GM20431 (cell line): ENCODE measurements at regions not wholly inside any gene's neighbourhood (a gene's known extent, or its start where the extent isn't known, plus 50 kb on each side); places are given as distances from the start of the nearest gene placed in this dataset.

ENCODE experiments used
- in situ Hi-C: fragments of 300-500 bp; cut with MseI, MboI; formaldehyde crosslinking; loops from one replicate; pipeline ENCODE4 v1.15.0; 2020; ENCODE audit warnings: low sequenced_read_pairs; ENCODE audit not compliant: unreplicated experiment

- in situ Hi-C loops, result loop anchor here (25.0 kb wide), 1 partner anchor 112 kb away; no protein-coding TSS in a partner anchor
Measured at GRCh38 chr17:15048933-15049794, 216.0 kb downstream of the PMP22 start.

DNA sequence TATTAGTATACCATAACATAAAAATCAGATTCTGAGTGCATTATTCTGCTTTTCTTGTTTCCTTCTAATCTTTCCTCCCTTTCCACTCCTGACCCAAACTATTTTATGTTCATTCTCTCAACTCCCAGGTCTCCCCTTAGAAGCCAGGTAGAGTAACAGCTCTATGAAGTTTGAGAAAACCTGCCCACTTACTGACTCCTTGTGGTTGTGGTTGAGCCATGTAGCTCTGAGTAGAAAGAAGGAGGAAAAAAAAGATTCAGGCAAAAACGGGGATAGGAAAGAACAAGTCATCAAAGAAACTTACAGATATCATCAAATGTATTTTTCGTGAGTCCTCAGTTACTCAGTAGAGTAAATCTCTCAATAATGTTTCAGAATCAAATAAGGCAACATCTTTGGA lies 216.7 kb downstream of the PMP22 start:
- in situ Hi-C loops, result loop anchor here (25.0 kb wide), 1 partner anchor 111 kb away; no protein-coding TSS in a partner anchor

DNA sequence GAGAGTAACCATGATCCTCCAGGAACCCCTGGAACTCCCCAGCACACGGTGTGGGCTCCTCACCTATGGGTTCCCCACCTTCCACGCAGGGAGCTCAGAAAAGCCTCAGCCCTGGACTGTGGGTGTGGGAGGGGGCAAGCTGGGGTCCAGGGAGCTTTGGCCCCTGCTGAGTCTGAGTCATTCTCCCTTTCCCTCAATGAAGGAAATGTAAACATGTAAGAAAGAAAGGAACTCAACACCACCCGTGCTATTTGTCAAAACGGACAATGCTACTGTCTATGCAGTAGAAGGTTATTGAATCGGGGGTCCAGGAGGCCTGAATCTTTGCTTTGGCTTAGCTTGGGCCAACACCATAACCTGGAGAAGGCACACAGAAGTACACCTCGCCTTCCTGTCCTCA lies 222.8 kb downstream of the PMP22 start:
- in situ Hi-C loops, result loop anchor here (25.0 kb wide), 1 partner anchor 105 kb away; no protein-coding TSS in a partner anchor

DNA sequence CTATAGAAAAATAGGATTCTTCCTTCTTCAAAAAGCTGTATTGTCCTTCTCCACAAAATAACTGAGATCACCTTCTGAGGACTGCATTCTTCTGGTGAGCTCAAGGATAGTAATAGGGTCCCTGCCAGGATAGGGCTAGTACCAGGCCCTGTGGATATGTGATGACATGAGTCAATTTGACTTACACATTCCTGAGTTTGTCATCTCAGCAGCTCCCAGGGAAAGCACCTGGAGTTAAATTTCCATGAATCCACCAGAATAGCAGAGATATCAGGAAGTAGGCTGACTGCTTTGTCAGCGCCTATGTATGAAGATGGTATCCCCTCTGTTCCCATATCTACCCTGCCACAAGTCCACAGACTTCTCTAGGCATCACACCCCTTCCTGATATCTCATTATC lies 225.8 kb downstream of the PMP22 start:
- in situ Hi-C loops, result loop anchor here (25.0 kb wide), 1 partner anchor 102 kb away; no protein-coding TSS in a partner anchor

DNA sequence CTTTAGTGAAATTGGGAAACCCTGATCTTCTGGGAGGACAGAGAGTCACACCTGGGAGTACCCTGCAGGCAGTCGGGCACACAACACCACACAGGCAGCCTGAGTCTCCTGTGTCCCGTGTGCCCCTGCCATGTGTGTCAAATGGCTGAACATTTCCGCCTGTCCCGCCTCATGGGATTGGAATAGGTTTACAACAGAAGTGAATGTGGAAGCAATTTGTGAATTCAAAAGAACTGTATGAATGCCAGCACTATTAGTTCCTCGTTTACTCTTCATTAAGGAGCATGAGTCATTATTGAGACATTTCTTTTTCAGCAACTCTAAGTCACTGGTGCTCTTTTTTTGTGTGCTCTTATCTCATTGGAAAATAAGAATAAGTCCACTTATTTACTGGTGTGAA lies 226.5 kb downstream of the PMP22 start:
- in situ Hi-C loops, result loop anchor here (25.0 kb wide), 1 partner anchor 101 kb away; no protein-coding TSS in a partner anchor

DNA sequence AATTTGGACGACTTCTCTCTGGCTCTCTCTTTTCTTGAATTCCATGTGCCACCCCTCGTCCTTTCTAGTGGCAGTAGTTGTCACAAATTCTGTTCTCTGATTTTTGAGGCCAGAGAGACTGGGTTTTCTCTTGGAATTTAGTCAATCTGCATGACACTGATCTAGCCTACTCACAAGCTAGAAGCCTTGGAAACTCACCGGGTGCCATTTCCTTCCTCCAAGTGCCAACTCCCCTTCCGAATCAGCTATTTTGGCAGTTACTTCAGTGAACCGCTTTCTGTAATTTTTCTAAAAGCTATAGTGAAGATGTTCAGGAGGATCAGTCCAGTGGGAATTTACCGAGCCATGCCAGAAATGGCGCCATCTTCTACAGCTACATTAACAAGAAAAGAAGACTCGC lies 228.9 kb downstream of the PMP22 start:
- in situ Hi-C loops, result loop anchor here (25.0 kb wide), 1 partner anchor 99 kb away; no protein-coding TSS in a partner anchor

- in situ Hi-C loops, result loop anchor here (25.0 kb wide), 1 partner anchor 95 kb away; no protein-coding TSS in a partner anchor
Measured at GRCh38 chr17:15031975-15032374, 233.2 kb downstream of the PMP22 start.

DNA sequence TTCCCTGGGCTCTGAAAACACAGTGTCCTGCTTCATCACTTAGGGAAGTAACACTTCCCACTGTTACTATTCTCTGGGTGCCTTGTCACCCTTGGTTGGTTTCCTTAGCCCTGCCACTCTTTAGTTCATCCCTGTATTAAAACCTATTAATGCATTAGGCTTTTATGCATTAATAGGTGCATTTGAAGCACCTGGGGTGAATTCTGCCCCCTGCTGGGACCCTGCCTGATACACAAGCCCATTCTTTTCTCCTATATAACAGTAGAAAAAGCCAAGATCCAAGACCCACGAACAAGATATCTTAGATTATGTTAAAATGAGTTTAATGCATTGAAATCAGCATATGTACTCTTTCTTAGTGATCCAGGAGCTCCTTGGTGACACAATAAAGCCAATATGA lies 235.7 kb downstream of the PMP22 start:
- in situ Hi-C loops, result loop anchor here (25.0 kb wide), 1 partner anchor 92 kb away; no protein-coding TSS in a partner anchor

DNA sequence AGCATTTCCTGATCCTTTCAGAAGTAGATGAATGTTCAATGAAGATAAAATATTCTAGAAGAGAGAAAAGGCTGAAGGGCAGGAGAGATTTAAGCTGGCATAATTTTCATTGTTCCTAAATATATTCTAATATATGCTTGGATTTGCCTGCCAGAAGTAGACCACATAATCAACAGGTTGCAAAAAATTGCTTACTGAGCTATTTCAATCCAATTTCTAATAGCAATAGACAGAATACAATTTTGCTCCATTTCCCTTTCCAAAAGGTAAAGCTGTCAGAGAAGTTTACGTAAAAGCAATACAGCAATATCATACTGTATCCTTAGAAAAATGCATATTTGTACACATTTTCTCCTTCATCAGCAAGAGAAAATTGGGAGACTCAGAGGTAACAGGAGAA lies 237.3 kb downstream of the PMP22 start:
- in situ Hi-C loops, result loop anchor here (25.0 kb wide), 1 partner anchor 91 kb away; no protein-coding TSS in a partner anchor

DNA sequence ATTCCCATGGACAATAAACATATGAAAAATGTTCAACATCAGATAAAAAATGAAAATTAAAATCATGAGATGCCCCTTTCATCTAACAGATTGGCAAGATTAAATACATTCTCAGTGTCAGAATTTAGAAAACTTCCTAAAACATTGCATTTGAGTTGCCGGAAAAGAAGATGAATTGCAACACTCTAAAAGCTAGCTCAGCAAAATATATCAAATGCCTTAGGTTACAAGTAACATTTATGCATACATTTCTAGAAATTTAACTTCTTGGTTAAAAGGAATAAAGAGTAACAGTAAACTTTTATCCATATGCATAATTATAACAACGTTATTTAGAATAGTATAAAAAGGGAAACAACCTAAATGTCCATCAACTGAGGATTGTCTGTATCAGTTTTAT lies 239.0 kb downstream of the PMP22 start:
- in situ Hi-C loops, result loop anchor here (25.0 kb wide), 1 partner anchor 89 kb away; no protein-coding TSS in a partner anchor

DNA sequence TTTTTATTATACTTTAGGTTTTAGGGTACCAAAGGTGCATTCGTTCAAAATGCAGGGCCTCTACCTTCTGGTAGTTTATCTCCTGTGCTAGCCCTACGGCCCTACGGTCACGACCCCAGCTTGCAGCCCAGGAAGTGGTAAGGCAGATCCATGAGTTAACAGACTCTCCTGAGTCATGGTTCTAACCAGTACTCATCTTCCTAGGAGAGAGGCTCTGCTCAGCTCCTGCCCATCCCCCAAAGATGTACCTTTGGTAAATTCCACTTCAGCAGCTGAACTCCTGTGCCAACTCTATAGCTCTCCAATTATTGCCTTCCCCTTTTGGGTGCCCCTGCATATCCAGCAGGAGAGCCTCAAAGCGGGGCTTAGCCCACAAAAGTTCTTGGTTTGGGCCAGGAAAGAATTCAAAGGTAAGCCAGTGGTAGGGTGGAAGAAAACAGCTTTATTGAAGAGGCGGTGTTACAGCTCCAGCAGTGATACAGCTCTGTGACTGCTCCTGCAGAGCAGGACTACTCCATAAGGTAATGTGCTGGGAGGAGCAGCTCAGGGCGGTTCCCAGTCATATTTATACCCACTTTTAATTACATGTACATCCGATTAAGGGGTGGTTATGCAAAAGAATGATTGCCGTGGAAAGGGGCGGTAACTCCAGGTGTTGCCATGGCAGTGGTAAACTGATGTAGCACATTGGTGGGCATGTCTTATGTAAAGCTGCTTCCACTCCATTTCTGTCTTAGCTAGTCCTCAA lies 241.4 kb downstream of the PMP22 start:
- in situ Hi-C loops, result no loop called here

DNA sequence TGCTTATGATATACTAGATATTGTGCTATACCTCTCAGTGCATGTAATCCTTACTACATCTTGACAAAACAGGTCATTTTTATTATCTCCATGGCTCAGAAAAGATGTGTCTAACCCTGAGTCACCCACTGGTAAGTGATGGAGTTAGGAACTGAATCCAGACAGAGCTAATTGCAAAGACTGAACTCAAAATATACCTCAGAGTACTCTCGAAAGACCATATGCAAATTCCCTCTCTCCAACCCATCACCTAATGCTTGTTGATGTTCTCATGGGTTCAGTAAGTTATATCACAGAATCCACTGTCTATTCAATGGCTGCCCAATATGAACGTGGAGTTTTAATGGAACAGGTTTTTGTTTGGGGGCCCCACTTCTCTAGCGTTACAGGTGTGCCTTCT lies 246.0 kb downstream of the PMP22 start:
- in situ Hi-C loops, result no loop called here

- in situ Hi-C loops, result no loop called here
Measured at GRCh38 chr17:15012351-15012980, 252.7 kb downstream of the PMP22 start.

DNA sequence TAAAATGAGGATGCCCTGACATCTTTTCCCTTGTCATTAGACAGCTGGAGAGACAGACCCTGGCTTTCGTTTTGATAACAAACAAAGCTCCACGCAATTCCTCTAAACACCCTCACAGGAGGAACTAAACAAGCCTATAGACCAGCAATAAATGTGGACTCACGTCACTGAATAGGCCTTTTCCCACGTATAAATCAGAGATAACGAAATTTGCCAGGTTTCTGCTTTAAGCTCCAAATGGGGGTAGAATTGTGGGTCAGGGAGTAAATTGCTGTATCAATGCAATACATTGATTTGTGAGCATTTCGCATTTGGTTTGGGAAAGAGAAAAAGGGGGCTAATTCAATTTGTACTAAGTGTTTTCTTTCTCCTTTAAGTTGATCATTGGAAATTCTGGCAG lies 256.0 kb downstream of the PMP22 start:
- in situ Hi-C loops, result no loop called here

GRCh38 chr17:15007147-15007553 lies 258.0 kb downstream of the PMP22 start:
- in situ Hi-C loops, result no loop called here

GRCh38 chr17:15006421-15007128 lies 258.6 kb downstream of the PMP22 start:
- in situ Hi-C loops, result no loop called here

GRCh38 chr17:15000661-15001060 lies 264.5 kb downstream of the PMP22 start:
- in situ Hi-C loops, result no loop called here

DNA sequence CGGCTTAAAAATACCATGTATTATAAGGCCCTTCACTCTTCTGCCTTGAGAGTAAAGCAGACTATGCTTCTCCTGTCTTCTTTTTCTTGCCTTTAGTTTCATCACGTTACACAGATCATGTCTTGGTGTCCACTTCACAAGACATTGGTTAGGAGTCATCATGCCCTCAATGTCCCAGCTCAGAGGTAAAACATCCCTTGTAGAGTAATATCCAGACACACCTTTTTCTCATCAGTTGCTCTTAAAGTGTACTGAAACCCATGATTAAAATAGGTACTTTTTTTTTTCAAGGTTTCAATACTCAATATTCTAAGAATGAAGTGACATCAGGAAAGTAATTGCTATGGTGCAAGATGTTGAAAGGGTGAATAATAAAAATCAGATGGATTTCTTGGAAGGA lies 267.8 kb downstream of the PMP22 start:
- in situ Hi-C loops, result no loop called here

DNA sequence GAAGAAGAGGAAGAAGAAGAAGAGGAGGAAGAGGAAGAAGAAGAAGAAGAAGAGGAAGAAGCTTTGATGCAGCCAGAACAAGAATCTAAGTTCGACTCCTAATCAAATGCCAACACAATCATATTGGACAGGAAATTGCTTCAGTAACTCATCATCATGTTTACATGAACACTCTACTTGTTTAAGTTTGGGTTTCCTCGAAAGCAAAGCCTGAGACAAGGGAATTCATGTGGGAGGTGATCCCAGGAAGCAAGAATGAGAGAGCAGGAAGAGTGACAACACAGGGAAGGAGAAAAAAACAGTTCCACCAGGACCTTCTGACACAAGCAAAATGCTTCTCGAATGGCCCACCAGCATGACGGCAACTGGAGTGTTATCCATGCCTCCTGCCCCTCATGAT lies 279.0 kb downstream of the PMP22 start:
- in situ Hi-C loops, result no loop called here

DNA sequence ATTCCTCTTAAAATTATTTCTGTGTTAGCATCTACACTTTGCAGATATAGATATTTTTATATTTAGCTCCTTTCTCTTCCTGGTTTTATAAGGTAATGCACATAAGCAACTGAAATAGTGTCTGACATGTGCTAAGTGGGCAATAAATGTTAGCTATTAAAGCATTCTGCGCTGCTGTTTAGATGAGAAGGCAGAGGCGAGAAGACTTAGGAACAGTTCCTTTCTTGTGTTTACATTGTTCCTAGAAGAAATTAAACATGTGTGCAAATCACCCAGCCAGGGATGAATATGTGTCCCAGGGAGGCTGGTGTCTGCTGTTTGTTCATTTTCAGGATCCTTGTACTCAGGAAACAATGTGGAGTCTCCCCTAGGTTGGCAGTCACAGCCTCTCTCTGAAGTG lies 292.3 kb downstream of the PMP22 start:
- in situ Hi-C loops, result no loop called here
